ENCODE measurements at regions not wholly inside any gene's neighbourhood (a gene's known extent, or its start where the extent isn't known, plus 50 kb on each side); places are given as distances from the start of the nearest gene placed in this dataset.

- TF ChIP-seq, protein P1, sequence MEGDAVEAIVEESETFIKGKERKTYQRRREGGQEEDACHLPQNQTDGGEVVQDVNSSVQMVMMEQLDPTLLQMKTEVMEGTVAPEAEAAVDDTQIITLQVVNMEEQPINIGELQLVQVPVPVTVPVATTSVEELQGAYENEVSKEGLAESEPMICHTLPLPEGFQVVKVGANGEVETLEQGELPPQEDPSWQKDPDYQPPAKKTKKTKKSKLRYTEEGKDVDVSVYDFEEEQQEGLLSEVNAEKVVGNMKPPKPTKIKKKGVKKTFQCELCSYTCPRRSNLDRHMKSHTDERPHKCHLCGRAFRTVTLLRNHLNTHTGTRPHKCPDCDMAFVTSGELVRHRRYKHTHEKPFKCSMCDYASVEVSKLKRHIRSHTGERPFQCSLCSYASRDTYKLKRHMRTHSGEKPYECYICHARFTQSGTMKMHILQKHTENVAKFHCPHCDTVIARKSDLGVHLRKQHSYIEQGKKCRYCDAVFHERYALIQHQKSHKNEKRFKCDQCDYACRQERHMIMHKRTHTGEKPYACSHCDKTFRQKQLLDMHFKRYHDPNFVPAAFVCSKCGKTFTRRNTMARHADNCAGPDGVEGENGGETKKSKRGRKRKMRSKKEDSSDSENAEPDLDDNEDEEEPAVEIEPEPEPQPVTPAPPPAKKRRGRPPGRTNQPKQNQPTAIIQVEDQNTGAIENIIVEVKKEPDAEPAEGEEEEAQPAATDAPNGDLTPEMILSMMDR (IDR thresholded peaks at IDR 0.05): no peak
- TF ChIP-seq POLR2A (IDR thresholded peaks at IDR 0.05): no peak
Measured at GRCh38 chr11:44400431-44400830, 90.5 kb upstream of the ALX4 start.
